HG03175 (cell line): ENCODE measurements at regions not wholly inside any gene's neighbourhood (a gene's known extent, or its start where the extent isn't known, plus 50 kb on each side); places are given as distances from the start of the nearest gene placed in this dataset.
A peak's percentile ranks its signal among the peaks of the same experiment; 100 is the strongest.

ENCODE experiments used
- ATAC-seq: cut with Tn5 transposase; IDR thresholded peaks from one replicate; pipeline ENCODE4 v1.9.1; 2021; ENCODE audit warnings: mild to moderate bottlenecking, moderate library complexity; ENCODE audit not compliant: unreplicated experiment

GRCh38 chr2:54388076-54388475, 68.1 kb upstream of the SPTBN1 start:
- ATAC-seq, result no peak

DNA sequence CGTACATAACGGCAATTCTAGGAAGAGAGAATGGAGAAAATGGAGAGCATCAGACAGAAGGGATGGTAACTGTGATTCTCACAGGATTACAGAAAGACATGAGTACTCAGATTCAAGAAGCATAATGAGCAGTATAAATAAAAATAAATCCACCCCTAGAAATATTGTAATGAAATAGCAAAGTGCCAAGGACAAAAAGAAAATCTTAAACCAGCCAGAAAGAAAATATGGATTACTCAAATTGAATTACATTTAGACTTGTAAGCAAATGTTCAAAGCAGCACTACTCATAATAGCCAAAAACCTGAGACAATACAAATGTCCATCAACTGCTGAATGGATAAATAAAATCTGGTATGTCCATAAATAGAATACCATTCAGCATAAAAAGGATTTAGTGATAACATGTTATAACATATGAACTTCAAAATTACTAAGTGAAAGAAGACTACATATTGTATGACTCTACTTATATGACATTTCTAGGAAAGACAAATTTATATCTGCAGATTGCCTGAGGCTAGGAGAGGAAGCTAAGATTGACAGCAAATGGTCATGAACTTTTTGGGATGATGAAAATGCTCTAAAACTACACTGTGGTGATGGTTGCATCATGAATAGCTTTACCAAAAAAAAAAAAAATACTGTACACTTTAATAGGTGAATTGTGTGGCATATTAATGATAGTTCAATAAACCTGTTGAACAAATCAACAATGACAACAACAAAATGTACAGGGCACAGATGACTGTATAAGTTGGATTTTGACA, 63.4 kb upstream of the SPTBN1 start:
- no peak for ATAC-seq

- ATAC-seq, result peak; percentile 77
Measured at GRCh38 chr2:54394392-54394791, 61.7 kb upstream of the SPTBN1 start.

DNA sequence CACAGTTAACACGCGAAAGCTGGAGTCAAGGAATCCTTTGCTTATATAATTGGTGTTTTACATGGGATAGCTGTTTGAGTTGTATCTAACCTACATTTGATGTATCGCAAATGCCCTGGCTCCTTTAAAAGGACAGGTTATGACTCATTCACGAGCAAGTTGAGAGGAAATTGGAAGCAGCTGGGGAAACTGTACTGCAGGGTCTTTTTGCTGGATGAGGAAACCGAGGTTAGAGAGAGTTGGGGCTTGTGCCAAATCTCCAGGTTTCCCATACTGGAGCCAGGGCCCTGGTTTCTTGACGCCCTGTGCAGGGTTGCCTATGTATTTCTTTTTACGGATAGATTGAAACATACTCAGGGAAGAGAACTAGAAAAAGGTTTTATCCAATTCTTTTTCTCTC, 60.0 kb upstream of the SPTBN1 start:
- ATAC-seq, result no peak

- ATAC-seq, result no peak
Measured at GRCh38 chr2:54396798-54397197, 59.3 kb upstream of the SPTBN1 start.

GRCh38 chr2:54397426-54397825, 58.7 kb upstream of the SPTBN1 start:
- no peak for ATAC-seq

DNA sequence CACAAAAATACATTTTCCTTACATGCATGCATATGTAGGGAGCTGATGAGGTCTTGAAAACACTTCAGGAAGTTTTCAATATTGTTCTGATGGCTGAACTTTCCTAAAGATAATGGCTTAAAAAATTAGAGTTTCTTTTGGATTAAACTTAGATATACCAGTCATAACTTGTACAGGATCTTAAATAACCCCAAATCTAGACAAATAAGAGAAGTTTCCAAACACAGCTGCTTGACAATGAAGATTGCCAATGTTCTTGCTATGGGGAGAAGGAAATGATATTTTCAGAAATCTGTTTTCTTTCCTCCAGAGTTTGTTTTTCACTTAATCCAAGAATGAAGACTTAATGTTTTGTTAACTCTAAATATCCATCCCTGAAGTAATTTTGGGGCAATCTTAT, 54.6 kb upstream of the SPTBN1 start:
- no peak for ATAC-seq

- ATAC-seq, result no peak
Measured at GRCh38 chr2:54402350-54402749, 53.8 kb upstream of the SPTBN1 start.

DNA sequence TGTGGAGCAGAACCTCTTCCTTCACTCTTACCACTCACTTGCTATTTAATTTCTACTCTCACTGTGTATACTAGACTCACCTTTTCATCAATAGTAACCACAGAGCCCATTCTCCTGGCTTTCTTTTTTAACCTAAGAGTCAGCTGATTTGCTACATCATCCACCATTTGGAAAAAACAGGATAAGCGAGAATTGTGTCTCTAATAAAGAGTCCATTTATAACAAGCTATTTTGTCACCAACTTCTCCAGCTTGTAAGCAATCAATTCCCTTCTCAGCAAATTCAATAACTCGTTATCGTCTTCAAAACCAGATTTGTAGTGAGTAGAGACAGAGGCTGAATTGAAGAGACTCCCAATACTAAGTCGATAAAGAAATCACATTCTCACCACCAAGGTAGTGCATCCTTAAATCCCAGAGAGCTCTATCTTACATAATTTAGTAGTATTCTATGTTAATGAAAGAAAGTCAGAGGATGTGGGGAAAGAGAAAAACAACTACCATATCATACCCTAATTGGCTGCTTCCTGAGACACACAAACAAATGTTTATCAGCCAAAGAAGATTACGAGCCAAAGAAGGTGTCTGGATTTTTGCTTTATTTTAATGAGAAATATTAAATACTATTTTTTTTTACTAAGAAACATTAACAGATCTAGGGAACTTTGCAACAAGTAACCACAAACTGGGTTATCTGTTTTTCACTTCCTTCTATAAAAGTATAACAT, 52.5 kb upstream of the SPTBN1 start:
- peak; percentile 35 for ATAC-seq

GRCh38 chr2:54404270-54404669, 51.9 kb upstream of the SPTBN1 start:
- ATAC-seq, result peak; percentile 44

- no peak for ATAC-seq
Measured at GRCh38 chr2:54406031-54406430, 50.1 kb upstream of the SPTBN1 start.
